GM12878 (cell line): ENCODE measurements at regions not wholly inside any gene's neighbourhood (a gene's known extent, or its start where the extent isn't known, plus 50 kb on each side); places are given as distances from the start of the nearest gene placed in this dataset.

ENCODE experiments used
- BRCA1 ChIP-seq: IDR thresholded peaks from 2 replicates; pipeline ENCODE4 v1.6.1; 2011; ENCODE audit warnings: low read depth, low read length, improper control_type of control experiment
- CBX5 ChIP-seq: sonication (generic); IDR thresholded peaks from 2 replicates; pipeline ENCODE4 v1.6.1; 2016; ENCODE audit warnings: low read depth, moderate library complexity, mild to moderate bottlenecking, inconsistent platforms
- CEBPZ ChIP-seq: fragments of 150-350 bp; IDR thresholded peaks from 2 replicates; pipeline ENCODE4 v1.6.1; 2016; ENCODE audit warnings: low read depth, low read length
- CHD4 ChIP-seq: fragments of 200-600 bp; sonication (generic); IDR thresholded peaks from 2 replicates; pipeline ENCODE4 v1.6.1; 2016; ENCODE audit warnings: mild to moderate bottlenecking
- ETV6 ChIP-seq, 2 experiments: fragments of 450-650 bp in 1 of 2; IDR thresholded peaks in 1 of 2; conservative IDR thresholded peaks in 1 of 2; 2 replicates each; pipeline ENCODE4 v1.6.1; 2014; ENCODE audit warnings: antibody characterized with exemption in 1 of 2, borderline replicate concordance in 1 of 2, low read depth in 1 of 2, mild to moderate bottlenecking in 1 of 2, moderate library complexity in 1 of 2
- JUNB ChIP-seq: IDR thresholded peaks from 2 replicates; pipeline ENCODE4 v1.6.1; 2016; ENCODE audit warnings: antibody characterized with exemption, mild to moderate bottlenecking
- KLF5 ChIP-seq: fragments of 450-650 bp; IDR thresholded peaks from 2 replicates; pipeline ENCODE4 v1.6.1; 2014; ENCODE audit warnings: mild to moderate bottlenecking; ENCODE audit not compliant: partially characterized antibody
- TCF3 ChIP-seq: IDR thresholded peaks from 2 replicates; pipeline ENCODE4 v1.6.1; 2012; ENCODE audit warnings: low read depth, mild to moderate bottlenecking, low read length, borderline replicate concordance; ENCODE audit not compliant: insufficient read depth
- ZBTB4 ChIP-seq: fragments of 450-650 bp; formaldehyde crosslinking; IDR thresholded peaks from 2 replicates; pipeline ENCODE4 v1.4.0; 2022; ENCODE audit warnings: mild to moderate bottlenecking, moderate library complexity
- ZSCAN29 ChIP-seq: fragments of 450-650 bp; IDR thresholded peaks from 2 replicates; pipeline ENCODE4 v1.6.1; 2017; ENCODE audit warnings: mild to moderate bottlenecking, moderate library complexity
- TF ChIP-seq, protein P1 (sequence below), 3 experiments: IDR thresholded peaks in 2 of 3; conservative IDR thresholded peaks in 1 of 3; 2 replicates each; pipeline ENCODE4 v1.5.1; 2011; ENCODE audit warnings: low read depth in 3 of 3, low read length in 3 of 3, mild to moderate bottlenecking in 3 of 3, control low read depth in 2 of 3, moderate library complexity in 2 of 3, inconsistent platforms in 1 of 3, mixed read lengths in 1 of 3; ENCODE audit not compliant: control insufficient read depth in 2 of 3, insufficient read depth in 1 of 3; ENCODE audit errors: extremely low read depth in 1 of 3

DNA sequence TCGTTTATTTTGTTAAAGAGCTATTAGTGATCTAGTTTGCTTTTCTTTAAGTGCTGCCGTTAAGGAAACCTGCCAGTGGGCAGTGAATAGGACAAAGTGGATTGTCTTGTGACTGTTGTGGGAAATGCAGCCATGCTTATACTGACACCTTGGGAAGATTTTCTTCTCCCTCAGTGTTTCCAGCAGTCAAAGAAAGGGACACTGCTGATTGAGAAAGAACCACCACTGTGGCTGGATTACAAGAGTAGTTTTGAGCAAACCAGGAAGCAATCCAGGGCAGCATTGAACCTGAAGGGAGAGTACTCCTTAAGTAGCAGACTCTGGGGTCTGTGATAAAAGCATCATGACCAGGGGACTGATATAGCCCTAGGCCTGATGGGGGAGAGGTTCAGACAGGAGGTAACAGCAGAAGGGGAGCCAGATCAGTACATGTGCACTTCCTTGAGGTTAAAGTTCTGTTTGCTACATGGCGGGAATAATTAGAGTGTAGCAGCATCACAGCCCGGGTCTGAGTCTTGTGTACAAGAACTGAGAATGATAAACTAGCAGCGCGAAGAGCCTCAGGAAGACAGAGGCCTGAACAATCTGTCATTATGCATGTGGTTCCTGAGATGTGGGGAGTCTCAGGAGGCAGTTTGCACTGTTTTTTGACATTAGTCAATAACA, 167.8 kb downstream of the C11orf91 start (continued):
- TF ChIP-seq ZBTB4: no peak
- no peak for TF ChIP-seq ETV6 (conservative IDR thresholded peaks at IDR 0.05 in 1 of 2, IDR thresholded peaks at IDR 0.05 in 1 of 2; ENCODE audit: borderline replicate concordance in 1 of 2, low read depth in 1 of 2)
- no peak for TF ChIP-seq BRCA1
- TF ChIP-seq ZSCAN29: no peak
- TF ChIP-seq TCF3: no peak
- no peak for TF ChIP-seq CBX5
- TF ChIP-seq CEBPZ: no peak
- no peak for TF ChIP-seq JUNB
- TF ChIP-seq, protein P1, sequence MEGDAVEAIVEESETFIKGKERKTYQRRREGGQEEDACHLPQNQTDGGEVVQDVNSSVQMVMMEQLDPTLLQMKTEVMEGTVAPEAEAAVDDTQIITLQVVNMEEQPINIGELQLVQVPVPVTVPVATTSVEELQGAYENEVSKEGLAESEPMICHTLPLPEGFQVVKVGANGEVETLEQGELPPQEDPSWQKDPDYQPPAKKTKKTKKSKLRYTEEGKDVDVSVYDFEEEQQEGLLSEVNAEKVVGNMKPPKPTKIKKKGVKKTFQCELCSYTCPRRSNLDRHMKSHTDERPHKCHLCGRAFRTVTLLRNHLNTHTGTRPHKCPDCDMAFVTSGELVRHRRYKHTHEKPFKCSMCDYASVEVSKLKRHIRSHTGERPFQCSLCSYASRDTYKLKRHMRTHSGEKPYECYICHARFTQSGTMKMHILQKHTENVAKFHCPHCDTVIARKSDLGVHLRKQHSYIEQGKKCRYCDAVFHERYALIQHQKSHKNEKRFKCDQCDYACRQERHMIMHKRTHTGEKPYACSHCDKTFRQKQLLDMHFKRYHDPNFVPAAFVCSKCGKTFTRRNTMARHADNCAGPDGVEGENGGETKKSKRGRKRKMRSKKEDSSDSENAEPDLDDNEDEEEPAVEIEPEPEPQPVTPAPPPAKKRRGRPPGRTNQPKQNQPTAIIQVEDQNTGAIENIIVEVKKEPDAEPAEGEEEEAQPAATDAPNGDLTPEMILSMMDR (IDR thresholded peaks at IDR 0.05 in 2 of 3, conservative IDR thresholded peaks at IDR 0.05 in 1 of 3; ENCODE audit: control insufficient read depth in 2 of 3, extremely low read depth in 1 of 3, insufficient read depth in 1 of 3, low read depth in 3 of 3, low read length in 3 of 3): no peak
- no peak for TF ChIP-seq CHD4
- no peak for TF ChIP-seq KLF5
- TF ChIP-seq, all 136 proteins: peak for 0
